GM15510 (cell line): ENCODE measurements at regions not wholly inside any gene's neighbourhood (a gene's known extent, or its start where the extent isn't known, plus 50 kb on each side); places are given as distances from the start of the nearest gene placed in this dataset.

Source experiments
- POLR2A ChIP-seq: IDR thresholded peaks from 3 replicates; pipeline ENCODE4 v1.6.1; 2011; ENCODE audit warnings: borderline replicate concordance; ENCODE audit not compliant: insufficient read length; ENCODE audit errors: extremely low read depth

GRCh38 chrX:39670281-39670680, 427.5 kb downstream of the BCOR start:
- TF ChIP-seq POLR2A, result no peak

- TF ChIP-seq POLR2A, result no peak
These were observed 425.4 kb downstream of the BCOR start for GRCh38 chrX:39672405-39672804.

DNA sequence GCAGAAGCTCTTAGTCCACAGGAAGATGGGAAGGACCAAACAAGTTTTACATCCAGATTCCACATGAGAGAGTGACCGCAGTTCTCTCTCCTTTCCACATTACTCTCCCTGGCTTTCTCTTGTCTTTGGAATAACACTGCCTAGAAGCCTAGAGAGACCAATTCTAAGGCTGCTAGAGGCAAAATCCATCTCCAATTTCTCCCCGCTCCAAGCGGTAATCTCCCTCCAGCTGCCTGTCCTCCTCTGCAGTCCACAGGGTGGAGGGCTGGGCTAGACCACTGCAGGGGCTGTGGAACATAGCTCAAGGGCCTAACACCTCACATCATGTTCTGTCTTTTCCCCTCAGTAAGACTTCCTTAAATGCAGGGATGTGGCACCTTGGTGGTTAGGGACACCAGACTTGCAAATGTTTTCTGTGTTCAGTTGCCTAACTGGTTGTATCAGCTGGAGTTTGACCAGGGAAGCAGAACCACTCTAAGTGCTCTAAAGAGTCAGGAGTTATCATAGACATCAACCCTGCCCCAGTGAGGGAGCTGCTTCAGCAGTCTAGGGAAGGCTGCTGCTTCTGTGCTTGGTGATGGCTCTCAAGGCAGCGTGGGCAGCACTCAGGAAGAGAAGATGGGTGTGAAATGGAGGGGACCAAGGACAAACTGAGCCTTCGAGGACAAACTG, 423.1 kb downstream of the BCOR start:
- no peak for TF ChIP-seq POLR2A

DNA sequence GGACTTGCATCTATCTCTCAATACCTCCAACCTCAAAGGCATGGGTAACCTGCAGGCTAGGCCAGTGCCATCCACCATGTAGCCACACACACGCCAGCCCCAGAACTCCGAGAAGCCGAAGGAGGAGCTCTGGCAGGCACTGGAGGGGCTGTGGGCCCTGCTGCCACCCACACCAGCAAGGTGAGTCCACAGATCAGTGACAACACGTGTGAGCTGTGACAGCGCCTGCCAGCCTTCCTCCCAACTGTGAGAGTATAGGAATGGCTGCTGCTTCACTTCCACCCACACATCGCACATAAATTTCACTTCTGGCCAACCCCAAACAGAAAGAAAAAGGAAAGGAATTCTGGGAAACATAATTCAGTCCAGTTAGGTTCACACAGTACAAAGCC, 422.6 kb downstream of the BCOR start:
- no peak for TF ChIP-seq POLR2A

GRCh38 chrX:39675619-39676018, 422.1 kb downstream of the BCOR start:
- no peak for TF ChIP-seq POLR2A

- TF ChIP-seq POLR2A, result no peak
These were observed 421.3 kb downstream of the BCOR start for GRCh38 chrX:39676434-39676833.

DNA sequence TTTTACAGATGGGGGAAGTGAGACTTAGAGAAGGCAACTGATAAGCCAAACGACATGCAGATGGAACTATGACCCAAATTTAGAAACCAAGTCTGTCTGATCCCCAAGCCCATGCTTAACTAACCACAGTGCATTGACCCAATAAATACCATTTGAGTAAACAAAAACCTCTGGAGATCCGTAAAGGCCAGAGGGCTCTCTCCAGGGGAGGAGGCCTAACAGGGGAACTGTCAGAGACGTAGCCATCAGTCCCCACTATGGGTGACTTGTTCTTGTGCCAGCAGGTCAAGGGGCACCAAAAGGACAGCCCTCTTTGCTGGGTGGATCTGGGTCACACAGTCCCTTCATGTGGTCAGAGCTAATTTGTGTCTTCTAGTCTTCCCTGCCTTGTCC, 420.2 kb downstream of the BCOR start:
- TF ChIP-seq POLR2A, result no peak

GRCh38 chrX:39677978-39678791, 419.6 kb downstream of the BCOR start:
- TF ChIP-seq POLR2A, result no peak

DNA sequence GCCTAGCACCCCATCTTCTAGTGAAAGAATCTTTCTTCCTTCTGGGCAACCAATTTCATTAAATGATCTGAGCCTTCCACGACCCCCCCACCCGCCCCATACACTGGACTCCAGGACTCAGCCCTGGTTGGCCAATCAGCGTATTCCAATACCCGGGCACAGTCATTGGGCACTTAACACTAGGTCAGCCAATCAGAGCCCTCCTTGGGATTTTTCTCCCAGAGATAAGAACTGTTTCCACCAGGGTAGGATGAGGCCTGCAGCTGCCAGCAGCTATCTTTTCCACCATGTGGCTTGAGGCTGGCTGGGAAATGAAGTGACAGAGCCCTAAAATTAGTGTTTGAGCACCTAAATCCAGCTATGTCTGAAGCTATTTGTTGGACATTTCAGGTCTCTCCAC, 418.8 kb downstream of the BCOR start:
- no peak for TF ChIP-seq POLR2A

GRCh38 chrX:39679497-39680157, 418.1 kb downstream of the BCOR start:
- no peak for TF ChIP-seq POLR2A

DNA sequence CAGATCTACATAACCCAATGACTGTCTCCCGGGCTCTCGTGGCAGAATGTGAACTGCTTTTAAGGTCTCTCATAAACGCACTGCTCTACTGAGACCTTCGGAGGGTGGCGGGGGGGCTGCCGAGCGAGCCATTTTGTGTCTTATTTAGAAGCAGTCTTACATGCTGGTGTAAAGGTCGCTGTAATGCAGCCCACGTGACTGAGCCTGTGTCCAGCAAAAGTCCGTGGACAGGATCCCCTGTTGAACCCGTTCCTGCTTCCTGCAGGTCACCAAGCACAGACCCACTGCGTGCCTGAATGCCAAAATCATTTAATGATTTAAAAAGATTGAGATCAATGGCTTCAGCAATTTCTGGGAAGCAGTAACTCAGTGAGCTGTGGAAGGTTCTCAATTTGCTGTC, 415.9 kb downstream of the BCOR start:
- TF ChIP-seq POLR2A, result no peak

DNA sequence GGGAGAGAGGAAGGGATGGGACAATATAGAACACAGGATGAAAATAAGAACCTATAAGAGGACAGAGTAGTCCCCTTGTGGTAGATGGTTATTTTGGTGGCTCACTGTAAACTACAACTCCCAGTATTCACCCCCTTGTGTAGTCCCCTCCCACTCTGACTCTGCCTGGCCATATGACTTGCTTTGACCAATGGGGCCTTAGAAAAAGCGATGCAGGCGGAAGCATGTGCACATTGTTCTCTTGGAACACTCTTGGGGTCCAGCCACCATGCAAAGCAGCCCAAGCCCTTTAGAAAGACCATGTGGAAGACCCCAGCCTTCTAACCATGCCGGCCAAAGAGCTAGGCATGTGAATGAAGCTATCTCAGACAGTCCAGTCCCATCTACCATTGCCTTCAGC, 415.0 kb downstream of the BCOR start:
- no peak for TF ChIP-seq POLR2A

- TF ChIP-seq POLR2A, result no peak
These were observed 409.6 kb downstream of the BCOR start for GRCh38 chrX:39688219-39688575.

GRCh38 chrX:39688576-39689375, 409.0 kb downstream of the BCOR start:
- no peak for TF ChIP-seq POLR2A

- no peak for TF ChIP-seq POLR2A
These were observed 408.2 kb downstream of the BCOR start for GRCh38 chrX:39689376-39690104.
